HepG2 (cell line): ENCODE measurements at regions not wholly inside any gene's neighbourhood (a gene's known extent, or its start where the extent isn't known, plus 50 kb on each side); places are given as distances from the start of the nearest gene placed in this dataset.

ENCODE experiments used
- ARID2 ChIP-seq: sonication (generic); formaldehyde crosslinking; IDR thresholded peaks from 2 replicates; pipeline ENCODE4 v1.8.1; 2022; ENCODE audit warnings: mild to moderate bottlenecking, missing genetic modification reagents, borderline replicate concordance
- KLF9 ChIP-seq: IDR thresholded peaks from 2 replicates; pipeline ENCODE4 v1.6.1; 2016; ENCODE audit warnings: low read depth
- SP140L ChIP-seq: sonication (generic); formaldehyde crosslinking; IDR thresholded peaks from 2 replicates; pipeline ENCODE4 v1.4.0; 2020; ENCODE audit warnings: missing genetic modification reagents, borderline replicate concordance
- TF ChIP-seq, protein P1 (sequence below): IDR thresholded peaks from 2 replicates; pipeline ENCODE4 v1.4.0; 2020; ENCODE audit warnings: mild to moderate bottlenecking, missing genetic modification reagents
- TF ChIP-seq, protein P2 (sequence below), 2 experiments: sonication (generic) in 1 of 2; formaldehyde crosslinking in 1 of 2; IDR thresholded peaks; 2 replicates each; pipeline versions ENCODE4 v1.4.0 to v1.6.1; 2018 to 2020; ENCODE audit warnings: missing genetic modification reagents in 2 of 2, borderline replicate concordance in 1 of 2, low read depth in 1 of 2, mild to moderate bottlenecking in 1 of 2, missing biosample characterization in 1 of 2

DNA sequence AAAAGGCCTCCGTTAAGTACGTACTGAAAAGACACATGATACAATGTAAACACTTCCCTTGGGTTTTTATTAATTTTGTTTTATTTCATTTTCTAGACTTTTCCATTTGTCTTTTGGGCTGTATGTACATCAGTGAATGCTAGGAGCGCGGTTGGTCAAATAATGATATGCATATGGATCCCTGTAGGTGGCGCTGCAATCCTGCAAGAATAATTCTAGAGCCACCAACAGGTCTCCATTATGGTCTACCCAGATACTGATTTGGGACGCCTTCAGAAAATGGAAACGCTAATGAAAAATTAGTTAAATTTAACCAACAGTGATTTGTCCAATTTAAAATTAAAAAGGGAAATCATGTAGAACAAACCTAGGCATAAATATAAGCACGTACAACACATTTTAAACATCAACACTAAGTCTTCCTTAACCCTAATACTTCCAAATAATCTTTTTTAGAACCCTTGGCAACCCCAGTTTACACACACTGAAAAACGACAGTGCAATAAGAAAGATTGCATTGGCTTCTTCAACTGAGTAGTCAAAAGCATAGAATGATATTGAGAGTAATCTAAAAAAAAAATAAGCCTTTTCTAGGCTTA is 433.5 kb downstream of the RFPL4B start (continued):
- TF ChIP-seq, protein P1, sequence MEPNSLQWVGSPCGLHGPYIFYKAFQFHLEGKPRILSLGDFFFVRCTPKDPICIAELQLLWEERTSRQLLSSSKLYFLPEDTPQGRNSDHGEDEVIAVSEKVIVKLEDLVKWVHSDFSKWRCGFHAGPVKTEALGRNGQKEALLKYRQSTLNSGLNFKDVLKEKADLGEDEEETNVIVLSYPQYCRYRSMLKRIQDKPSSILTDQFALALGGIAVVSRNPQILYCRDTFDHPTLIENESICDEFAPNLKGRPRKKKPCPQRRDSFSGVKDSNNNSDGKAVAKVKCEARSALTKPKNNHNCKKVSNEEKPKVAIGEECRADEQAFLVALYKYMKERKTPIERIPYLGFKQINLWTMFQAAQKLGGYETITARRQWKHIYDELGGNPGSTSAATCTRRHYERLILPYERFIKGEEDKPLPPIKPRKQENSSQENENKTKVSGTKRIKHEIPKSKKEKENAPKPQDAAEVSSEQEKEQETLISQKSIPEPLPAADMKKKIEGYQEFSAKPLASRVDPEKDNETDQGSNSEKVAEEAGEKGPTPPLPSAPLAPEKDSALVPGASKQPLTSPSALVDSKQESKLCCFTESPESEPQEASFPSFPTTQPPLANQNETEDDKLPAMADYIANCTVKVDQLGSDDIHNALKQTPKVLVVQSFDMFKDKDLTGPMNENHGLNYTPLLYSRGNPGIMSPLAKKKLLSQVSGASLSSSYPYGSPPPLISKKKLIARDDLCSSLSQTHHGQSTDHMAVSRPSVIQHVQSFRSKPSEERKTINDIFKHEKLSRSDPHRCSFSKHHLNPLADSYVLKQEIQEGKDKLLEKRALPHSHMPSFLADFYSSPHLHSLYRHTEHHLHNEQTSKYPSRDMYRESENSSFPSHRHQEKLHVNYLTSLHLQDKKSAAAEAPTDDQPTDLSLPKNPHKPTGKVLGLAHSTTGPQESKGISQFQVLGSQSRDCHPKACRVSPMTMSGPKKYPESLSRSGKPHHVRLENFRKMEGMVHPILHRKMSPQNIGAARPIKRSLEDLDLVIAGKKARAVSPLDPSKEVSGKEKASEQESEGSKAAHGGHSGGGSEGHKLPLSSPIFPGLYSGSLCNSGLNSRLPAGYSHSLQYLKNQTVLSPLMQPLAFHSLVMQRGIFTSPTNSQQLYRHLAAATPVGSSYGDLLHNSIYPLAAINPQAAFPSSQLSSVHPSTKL (CRISPR knock-in tag), result 0 out of 2 replicates have a peak, but pooled peaks have one; percentile 20
- TF ChIP-seq, protein P2, sequence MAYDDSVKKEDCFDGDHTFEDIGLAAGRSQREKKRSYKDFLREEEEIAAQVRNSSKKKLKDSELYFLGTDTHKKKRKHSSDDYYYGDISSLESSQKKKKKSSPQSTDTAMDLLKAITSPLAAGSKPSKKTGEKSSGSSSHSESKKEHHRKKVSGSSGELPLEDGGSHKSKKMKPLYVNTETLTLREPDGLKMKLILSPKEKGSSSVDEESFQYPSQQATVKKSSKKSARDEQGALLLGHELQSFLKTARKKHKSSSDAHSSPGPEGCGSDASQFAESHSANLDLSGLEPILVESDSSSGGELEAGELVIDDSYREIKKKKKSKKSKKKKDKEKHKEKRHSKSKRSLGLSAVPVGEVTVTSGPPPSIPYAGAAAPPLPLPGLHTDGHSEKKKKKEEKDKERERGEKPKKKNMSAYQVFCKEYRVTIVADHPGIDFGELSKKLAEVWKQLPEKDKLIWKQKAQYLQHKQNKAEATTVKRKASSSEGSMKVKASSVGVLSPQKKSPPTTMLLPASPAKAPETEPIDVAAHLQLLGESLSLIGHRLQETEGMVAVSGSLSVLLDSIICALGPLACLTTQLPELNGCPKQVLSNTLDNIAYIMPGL (CRISPR knock-in tag; IDR thresholded peaks at IDR 0.05; ENCODE audit: borderline replicate concordance in 1 of 2, low read depth in 1 of 2), result 0 out of 4 replicates have a peak, but pooled peaks of 1 of the 2 experiments have one; percentile 23
- TF ChIP-seq ARID2 (CRISPR knock-in tag), result no peak
- TF ChIP-seq KLF9 (CRISPR knock-in tag), result 0 out of 2 replicates have a peak, but pooled peaks have one; percentile 37
- 0 out of 2 replicates have a peak, but pooled peaks have one; percentile 46 for TF ChIP-seq SP140L (CRISPR knock-in tag)
- TF ChIP-seq, all 625 proteins: peak for 16
